ENCODE measurements at regions not wholly inside any gene's neighbourhood (a gene's known extent, or its start where the extent isn't known, plus 50 kb on each side); places are given as distances from the start of the nearest gene placed in this dataset.

DNA sequence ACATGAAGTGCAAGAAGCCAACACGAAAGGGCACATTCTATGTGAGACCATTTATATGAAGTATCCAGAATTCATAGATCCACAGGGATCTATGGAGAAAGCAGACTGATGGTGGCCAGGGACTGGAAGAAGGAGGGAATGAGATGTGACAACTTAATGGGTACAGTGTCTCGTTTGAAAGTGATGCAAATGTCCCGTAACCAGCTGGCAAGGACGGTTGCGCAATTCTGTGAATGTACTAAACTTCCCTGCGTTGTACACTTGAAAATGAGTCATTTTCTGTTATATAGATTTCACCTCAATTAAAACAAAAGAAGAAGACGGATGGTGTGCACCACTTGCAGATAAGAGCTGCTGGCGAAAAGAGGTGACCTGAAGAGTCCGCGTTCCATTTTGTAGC is 861.1 kb downstream of the TYW1 start:
- TF ChIP-seq, protein P1, sequence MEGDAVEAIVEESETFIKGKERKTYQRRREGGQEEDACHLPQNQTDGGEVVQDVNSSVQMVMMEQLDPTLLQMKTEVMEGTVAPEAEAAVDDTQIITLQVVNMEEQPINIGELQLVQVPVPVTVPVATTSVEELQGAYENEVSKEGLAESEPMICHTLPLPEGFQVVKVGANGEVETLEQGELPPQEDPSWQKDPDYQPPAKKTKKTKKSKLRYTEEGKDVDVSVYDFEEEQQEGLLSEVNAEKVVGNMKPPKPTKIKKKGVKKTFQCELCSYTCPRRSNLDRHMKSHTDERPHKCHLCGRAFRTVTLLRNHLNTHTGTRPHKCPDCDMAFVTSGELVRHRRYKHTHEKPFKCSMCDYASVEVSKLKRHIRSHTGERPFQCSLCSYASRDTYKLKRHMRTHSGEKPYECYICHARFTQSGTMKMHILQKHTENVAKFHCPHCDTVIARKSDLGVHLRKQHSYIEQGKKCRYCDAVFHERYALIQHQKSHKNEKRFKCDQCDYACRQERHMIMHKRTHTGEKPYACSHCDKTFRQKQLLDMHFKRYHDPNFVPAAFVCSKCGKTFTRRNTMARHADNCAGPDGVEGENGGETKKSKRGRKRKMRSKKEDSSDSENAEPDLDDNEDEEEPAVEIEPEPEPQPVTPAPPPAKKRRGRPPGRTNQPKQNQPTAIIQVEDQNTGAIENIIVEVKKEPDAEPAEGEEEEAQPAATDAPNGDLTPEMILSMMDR (IDR thresholded peaks at IDR 0.05; ENCODE audit: control extremely low read depth in 1 of 3, insufficient read depth in 1 of 3, low read depth in 1 of 3, low read length in 3 of 3): no peak
- TF ChIP-seq EP300 (IDR thresholded peaks at IDR 0.05; ENCODE audit: borderline replicate concordance in 1 of 2, low read depth in 2 of 2, low read length in 2 of 2): no peak
- TF ChIP-seq, protein P2, sequence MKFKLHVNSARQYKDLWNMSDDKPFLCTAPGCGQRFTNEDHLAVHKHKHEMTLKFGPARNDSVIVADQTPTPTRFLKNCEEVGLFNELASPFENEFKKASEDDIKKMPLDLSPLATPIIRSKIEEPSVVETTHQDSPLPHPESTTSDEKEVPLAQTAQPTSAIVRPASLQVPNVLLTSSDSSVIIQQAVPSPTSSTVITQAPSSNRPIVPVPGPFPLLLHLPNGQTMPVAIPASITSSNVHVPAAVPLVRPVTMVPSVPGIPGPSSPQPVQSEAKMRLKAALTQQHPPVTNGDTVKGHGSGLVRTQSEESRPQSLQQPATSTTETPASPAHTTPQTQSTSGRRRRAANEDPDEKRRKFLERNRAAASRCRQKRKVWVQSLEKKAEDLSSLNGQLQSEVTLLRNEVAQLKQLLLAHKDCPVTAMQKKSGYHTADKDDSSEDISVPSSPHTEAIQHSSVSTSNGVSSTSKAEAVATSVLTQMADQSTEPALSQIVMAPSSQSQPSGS (IDR thresholded peaks at IDR 0.05; ENCODE audit: low read length): no peak
- no peak for TF ChIP-seq NRF1 (IDR thresholded peaks at IDR 0.05; ENCODE audit: low read depth, low read length)
- no peak for TF ChIP-seq BACH1 (IDR thresholded peaks at IDR 0.05; ENCODE audit: low read length)
- no peak for TF ChIP-seq RFX5 (IDR thresholded peaks at IDR 0.05; ENCODE audit: borderline replicate concordance, low read depth, low read length)
- TF ChIP-seq SUZ12 (IDR thresholded peaks at IDR 0.05; ENCODE audit: low read length): no peak

Measured in H1 (cell line).